CD8-positive, alpha-beta memory T cell (primary cell): ENCODE measurements at regions not wholly inside any gene's neighbourhood (a gene's known extent, or its start where the extent isn't known, plus 50 kb on each side); places are given as distances from the start of the nearest gene placed in this dataset.
"Not testable (repeated sequence)": the region's sequence is repeated elsewhere in the genome, so short reads cannot be mapped to it uniquely, and the experiment has no call there.

Experiments used
- CTCF ChIA-PET: fragments of 350-600 bp; sonication (Branson Sonifier 250); formaldehyde crosslinking; loops from one replicate; lab custom pipeline; 2021; ENCODE audit warnings: antibody characterized with exemption; lab: Charles Lee
- POLR2A ChIA-PET: fragments of 350-600 bp; sonication (Branson Sonifier 250); formaldehyde crosslinking; loops from one replicate; lab custom pipeline; 2021; ENCODE audit warnings: antibody characterized with exemption; lab: Charles Lee
- DNase-seq, 5 donors: peaks; one replicate each; pipeline versions ENCODE4 v3.0.0 to v3.0.0-alpha.2; 2020 to 2022; ENCODE audit warnings: mixed read lengths in 1 of 5
- H3K27ac ChIP-seq: one replicate; pipeline ENCODE4 v1.7.0; 2013; ENCODE audit warnings: low read depth, mild to moderate bottlenecking, low read length, moderate library complexity
- H3K27me3 ChIP-seq: 2 replicates; pipeline ENCODE4 v1.7.0; 2013; ENCODE audit warnings: low read length, mild to moderate bottlenecking; ENCODE audit not compliant: insufficient read depth, poor library complexity, severe bottlenecking
- H3K36me3 ChIP-seq: 2 replicates; pipeline ENCODE4 v1.7.0; 2013; ENCODE audit warnings: mild to moderate bottlenecking, low read length, moderate library complexity; ENCODE audit not compliant: insufficient read depth
- H3K4me1 ChIP-seq: 2 replicates; pipeline ENCODE4 v1.7.0; 2013; ENCODE audit warnings: mild to moderate bottlenecking, low read length, moderate library complexity; ENCODE audit not compliant: insufficient read depth
- H3K4me3 ChIP-seq: 2 replicates; pipeline ENCODE4 v1.7.0; 2013; ENCODE audit warnings: mild to moderate bottlenecking, low read length
- H3K9me3 ChIP-seq: 2 replicates; pipeline ENCODE4 v1.7.0; 2013; ENCODE audit warnings: mild to moderate bottlenecking, low read length
- H3K27ac Mint-ChIP-seq, 8 donors: one replicate each; pipeline ENCODE4 v1.8.0; 2020 to 2021; ENCODE audit warnings: mixed read lengths in 8 of 8, mild to moderate bottlenecking in 6 of 8, inconsistent platforms in 3 of 8, moderate library complexity in 3 of 8
- H3K27me3 Mint-ChIP-seq, 2 donors: one replicate each; pipeline ENCODE4 v1.8.0; 2020 to 2021; ENCODE audit warnings: mixed read lengths in 2 of 2, mild to moderate bottlenecking in 1 of 2, moderate library complexity in 1 of 2
- H3K36me3 Mint-ChIP-seq, 3 donors: one replicate each; pipeline ENCODE4 v1.8.0; 2020 to 2021; ENCODE audit warnings: mixed read lengths in 3 of 3, inconsistent platforms in 1 of 3, mild to moderate bottlenecking in 1 of 3
- H3K4me1 Mint-ChIP-seq, 3 donors: one replicate each; pipeline ENCODE4 v1.8.0; 2020 to 2021; ENCODE audit warnings: mixed read lengths in 3 of 3, inconsistent platforms in 1 of 3, mild to moderate bottlenecking in 1 of 3
- H3K4me3 Mint-ChIP-seq, 7 donors: one replicate each; pipeline ENCODE4 v1.8.0; 2020 to 2021; ENCODE audit warnings: mixed read lengths in 7 of 7, mild to moderate bottlenecking in 6 of 7, moderate library complexity in 4 of 7, inconsistent platforms in 2 of 7
- H3K9me3 Mint-ChIP-seq, 5 donors: one replicate each; pipeline ENCODE4 v1.8.0; 2020 to 2022; ENCODE audit warnings: mixed read lengths in 5 of 5, mild to moderate bottlenecking in 3 of 5, moderate library complexity in 2 of 5, inconsistent platforms in 1 of 5

DNA sequence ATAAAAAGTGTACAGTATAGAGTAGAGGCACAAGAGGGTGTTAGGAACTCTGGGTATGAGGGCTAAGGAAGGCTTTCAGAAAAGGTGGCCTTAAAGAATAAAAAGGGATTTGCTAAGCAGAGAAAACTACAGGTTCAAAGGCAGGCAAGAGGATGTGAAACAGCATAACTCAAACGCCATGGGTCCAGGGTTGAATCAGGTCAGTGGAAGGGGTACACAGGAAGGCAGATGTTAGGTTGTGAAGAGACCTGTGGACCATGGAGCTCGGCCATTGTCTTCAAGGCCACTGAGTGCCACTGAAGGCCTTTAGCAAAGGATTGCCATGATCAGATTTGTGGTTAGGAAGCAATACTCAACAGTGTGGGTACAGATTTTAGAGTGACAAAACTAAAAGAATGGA lies 108.2 kb upstream of the FAM98A start:
- peaks cover 5% of the 10 kb centered on the region in 2 donors for H3K27me3 Mint-ChIP-seq

GRCh38 chr2:33706410-33706809 lies 107.3 kb upstream of the FAM98A start:
- no peaks in the 10 kb centered on the region for H3K27me3 ChIP-seq
- H3K27ac Mint-ChIP-seq: no peak overlapping the region
- no peaks in the 10 kb centered on the region for H3K4me1 ChIP-seq
- H3K4me3 Mint-ChIP-seq: no peak overlapping the region
- peaks cover 5% of the 10 kb centered on the region in 2 donors for H3K27me3 Mint-ChIP-seq
- no peak overlapping the region for H3K27ac ChIP-seq
- H3K9me3 ChIP-seq: no peaks in the 10 kb centered on the region
- no peaks in the 10 kb centered on the region for H3K36me3 ChIP-seq
- no peak overlapping the region for H3K4me3 ChIP-seq
- no peaks in the 10 kb centered on the region for H3K36me3 Mint-ChIP-seq
- DNase-seq: no peak
- no peaks in the 10 kb centered on the region for H3K4me1 Mint-ChIP-seq
- ChIA-PET CTCF (interaction anchor here (1.3 kb wide), 1 partner anchor 9 kb away, joined by 3 read pairs; no protein-coding TSS in a partner anchor), POLR2A (no interaction called here)
- no peaks in the 10 kb centered on the region for H3K9me3 Mint-ChIP-seq

More for the DNA sequence above, 108.2 kb upstream of the FAM98A start:
- Histone ChIP-seq H3K4me3 (no peak overlapping the region), H3K27me3 (no peaks in the 10 kb centered on the region), H3K9me3 (no peaks in the 10 kb centered on the region), H3K4me1 (no peaks in the 10 kb centered on the region), H3K36me3 (no peaks in the 10 kb centered on the region), H3K27ac (no peak overlapping the region)
- CTCF ChIA-PET: no interaction called here
- no peak for DNase-seq
- Mint-ChIP-seq H3K27ac (no peak overlapping the region), H3K4me3 (no peak overlapping the region), H3K9me3 (no peaks in the 10 kb centered on the region), H3K36me3 (no peaks in the 10 kb centered on the region), H3K4me1 (no peaks in the 10 kb centered on the region)
- POLR2A ChIA-PET: no interaction called here

GRCh38 chr2:33704406-33704855 lies 105.3 kb upstream of the FAM98A start:
- no peaks in the 10 kb centered on the region for H3K4me1 ChIP-seq
- DNase-seq: no peak
- no peaks in the 10 kb centered on the region for H3K9me3 ChIP-seq
- Mint-ChIP-seq H3K36me3 (no peaks in the 10 kb centered on the region), H3K27me3 (peaks cover 7 to 9% of the 10 kb centered on the region in 2 donors), H3K4me1 (no peaks in the 10 kb centered on the region), H3K27ac (no peak overlapping the region), H3K4me3 (no peak overlapping the region), H3K9me3 (no peaks in the 10 kb centered on the region)
- H3K4me3 ChIP-seq: no peak overlapping the region
- POLR2A ChIA-PET: no interaction called here
- H3K27me3 ChIP-seq: no peaks in the 10 kb centered on the region
- CTCF ChIA-PET: no interaction called here
- no peaks in the 10 kb centered on the region for H3K36me3 ChIP-seq
- H3K27ac ChIP-seq: no peak overlapping the region

DNA sequence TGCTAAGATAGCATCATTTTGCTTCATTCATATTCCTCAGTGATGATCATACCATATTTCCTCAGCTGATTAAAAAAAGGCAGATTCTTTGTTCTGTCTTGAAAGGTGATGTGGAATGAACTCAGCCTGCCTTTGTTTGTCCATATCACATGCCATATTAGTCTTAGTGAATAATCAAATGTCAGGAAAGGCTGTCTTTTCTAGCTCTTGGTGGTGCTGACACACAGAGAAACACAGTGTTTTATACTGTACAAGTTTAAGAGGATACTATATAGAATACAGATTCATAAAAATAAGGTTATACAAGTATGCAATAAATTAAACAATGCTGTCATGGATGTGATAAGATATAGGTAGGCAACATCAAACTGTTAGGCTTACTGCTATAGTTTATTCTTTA lies 97.1 kb upstream of the FAM98A start:
- POLR2A ChIA-PET: no interaction called here
- H3K27me3 ChIP-seq: no peaks in the 10 kb centered on the region
- H3K27ac ChIP-seq: no peak overlapping the region
- H3K27ac Mint-ChIP-seq: no peak overlapping the region
- H3K4me1 Mint-ChIP-seq: no peaks in the 10 kb centered on the region
- H3K4me3 Mint-ChIP-seq: no peak overlapping the region
- H3K9me3 Mint-ChIP-seq: peaks cover 11 to 26% (median 17%) of the 10 kb centered on the region in 5 donors
- peaks cover 0 to 6% (median 0%) of the 10 kb centered on the region in 3 donors for H3K36me3 Mint-ChIP-seq
- no peaks in the 10 kb centered on the region for H3K9me3 ChIP-seq
- no peaks in the 10 kb centered on the region for H3K4me1 ChIP-seq
- H3K27me3 Mint-ChIP-seq: peaks cover 24 to 31% of the 10 kb centered on the region in 2 donors
- no peaks in the 10 kb centered on the region for H3K36me3 ChIP-seq
- H3K4me3 ChIP-seq: no peak overlapping the region
- CTCF ChIA-PET: no interaction called here
- no peak for DNase-seq

- no peaks in the 10 kb centered on the region for H3K9me3 ChIP-seq
- DNase-seq: no peak
- no peaks in the 10 kb centered on the region for H3K27me3 ChIP-seq
- H3K27me3 Mint-ChIP-seq: peaks cover 27 to 28% of the 10 kb centered on the region in 2 donors
- no peaks in the 10 kb centered on the region for H3K4me1 Mint-ChIP-seq
- no peaks in the 10 kb centered on the region for H3K4me1 ChIP-seq
- H3K4me3 Mint-ChIP-seq: no peak overlapping the region
- H3K36me3 ChIP-seq: no peaks in the 10 kb centered on the region
- ChIA-PET POLR2A (no interaction called here), CTCF (no interaction called here)
- H3K4me3 ChIP-seq: no peak overlapping the region
- no peak overlapping the region for H3K27ac ChIP-seq
- peaks cover 23 to 39% (median 29%) of the 10 kb centered on the region in 5 donors for H3K9me3 Mint-ChIP-seq
- H3K27ac Mint-ChIP-seq: no peak overlapping the region
- peaks cover 0 to 6% (median 0%) of the 10 kb centered on the region in 3 donors for H3K36me3 Mint-ChIP-seq
These were observed 95.8 kb upstream of the FAM98A start for GRCh38 chr2:33694904-33695303.

DNA sequence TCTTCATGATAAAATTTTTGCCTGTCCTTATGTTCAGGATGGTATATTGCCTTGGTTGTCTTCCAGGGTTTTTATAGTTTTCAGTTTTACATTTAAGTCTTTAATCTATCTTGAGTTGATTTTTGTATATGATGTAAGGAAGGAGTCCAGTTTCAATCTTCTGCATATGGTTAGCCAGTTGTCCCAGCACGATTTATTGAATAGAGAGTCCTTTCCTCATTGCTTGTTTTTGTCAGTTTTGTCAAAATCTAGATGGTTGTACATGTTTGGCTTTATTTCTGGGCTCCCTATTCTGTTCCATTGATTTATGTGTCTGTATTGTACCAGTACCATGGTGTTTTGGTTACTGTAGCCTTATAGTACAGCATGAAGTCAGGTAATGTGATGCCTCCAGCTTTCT lies 91.6 kb upstream of the FAM98A start:
- CTCF ChIA-PET, H3K27ac ChIP-seq, H3K4me1 Mint-ChIP-seq, H3K27me3 ChIP-seq, H3K4me1 ChIP-seq, DNase-seq, H3K36me3 ChIP-seq, POLR2A ChIA-PET, H3K9me3 ChIP-seq, H3K27ac Mint-ChIP-seq, H3K4me3 Mint-ChIP-seq, H3K4me3 ChIP-seq: not testable (repeated sequence)
- peaks cover 32 to 68% (median 54%) of the 10 kb centered on the region in 5 donors for H3K9me3 Mint-ChIP-seq
- H3K27me3 Mint-ChIP-seq: peaks cover 15 to 24% of the 10 kb centered on the region in 2 donors
- H3K36me3 Mint-ChIP-seq: peaks cover 0 to 14% (median 0%) of the 10 kb centered on the region in 3 donors

GRCh38 chr2:33681364-33681757 lies 82.3 kb upstream of the FAM98A start:
- Histone ChIP-seq H3K9me3 (no peaks in the 10 kb centered on the region), H3K4me1 (no peaks in the 10 kb centered on the region), H3K27ac (no peak overlapping the region), H3K27me3 (no peaks in the 10 kb centered on the region), H3K36me3 (no peaks in the 10 kb centered on the region), H3K4me3 (no peak overlapping the region)
- H3K9me3 Mint-ChIP-seq: peaks cover 0 to 12% (median 9%) of the 10 kb centered on the region in 5 donors
- H3K4me3 Mint-ChIP-seq: no peak overlapping the region
- ChIA-PET POLR2A (no interaction called here), CTCF (no interaction called here)
- H3K36me3 Mint-ChIP-seq: no peaks in the 10 kb centered on the region
- DNase-seq: no peak
- peaks cover 3 to 9% of the 10 kb centered on the region in 2 donors for H3K27me3 Mint-ChIP-seq
- H3K27ac Mint-ChIP-seq: no peak overlapping the region
- H3K4me1 Mint-ChIP-seq: no peaks in the 10 kb centered on the region

DNA sequence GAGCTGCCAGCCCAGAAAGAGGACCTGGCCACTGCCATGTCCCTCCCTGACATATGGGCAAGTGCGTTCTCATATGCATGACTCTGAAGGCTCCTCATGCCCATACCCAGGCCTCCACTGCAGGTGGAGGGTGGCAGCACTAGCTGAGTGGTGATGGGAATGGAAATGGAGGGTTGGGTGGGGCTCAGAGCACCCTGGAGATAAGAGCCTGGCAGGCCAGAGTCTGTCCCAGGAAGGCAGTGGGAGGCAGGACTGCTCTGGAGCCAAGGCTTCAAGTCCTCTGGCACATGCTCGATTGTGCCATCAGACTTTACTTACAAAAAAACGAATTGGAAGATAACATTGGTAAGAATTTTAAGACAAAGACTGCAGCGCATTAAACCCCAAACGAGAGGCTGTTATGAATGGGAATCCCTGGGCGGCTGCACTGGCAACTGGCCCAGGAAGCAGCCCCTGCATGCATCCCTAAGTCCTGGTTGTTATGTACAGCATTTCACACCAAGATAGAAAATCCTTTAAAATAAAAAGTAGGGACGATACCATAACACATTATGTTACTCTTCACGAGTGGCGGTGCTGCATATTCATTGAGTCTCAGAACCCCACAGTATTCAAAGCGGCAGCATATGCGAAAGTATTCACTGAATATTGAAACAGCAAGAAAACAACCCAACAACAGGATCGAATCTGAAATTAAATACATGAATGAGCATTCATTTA lies 81.7 kb upstream of the FAM98A start:
- Histone ChIP-seq H3K9me3 (no peaks in the 10 kb centered on the region), H3K36me3 (no peaks in the 10 kb centered on the region), H3K27ac (no peak overlapping the region), H3K4me3 (no peak overlapping the region), H3K4me1 (no peaks in the 10 kb centered on the region), H3K27me3 (no peaks in the 10 kb centered on the region)
- Mint-ChIP-seq H3K4me3 (no peak overlapping the region), H3K27me3 (peaks cover 3 to 8% of the 10 kb centered on the region in 2 donors), H3K9me3 (peaks cover 0 to 8% (median 6%) of the 10 kb centered on the region in 5 donors), H3K4me1 (no peaks in the 10 kb centered on the region), H3K36me3 (no peaks in the 10 kb centered on the region), H3K27ac (no peak overlapping the region)
- ChIA-PET POLR2A (no interaction called here), CTCF (no interaction called here)
- DNase-seq: no peak
